UCSD-AML1 (cell line): ENCODE measurements at regions not wholly inside any gene's neighbourhood (a gene's known extent, or its start where the extent isn't known, plus 50 kb on each side); places are given as distances from the start of the nearest gene placed in this dataset.
"Not testable (repeated sequence)": the region's sequence is repeated elsewhere in the genome, so short reads cannot be mapped to it uniquely, and the experiment has no call there.

Source experiments
- DNase-seq: peaks from one replicate; lab custom pipeline; 2025; ENCODE audit not compliant: unreplicated experiment; lab: John Stamatoyannopoulos, UW

DNA sequence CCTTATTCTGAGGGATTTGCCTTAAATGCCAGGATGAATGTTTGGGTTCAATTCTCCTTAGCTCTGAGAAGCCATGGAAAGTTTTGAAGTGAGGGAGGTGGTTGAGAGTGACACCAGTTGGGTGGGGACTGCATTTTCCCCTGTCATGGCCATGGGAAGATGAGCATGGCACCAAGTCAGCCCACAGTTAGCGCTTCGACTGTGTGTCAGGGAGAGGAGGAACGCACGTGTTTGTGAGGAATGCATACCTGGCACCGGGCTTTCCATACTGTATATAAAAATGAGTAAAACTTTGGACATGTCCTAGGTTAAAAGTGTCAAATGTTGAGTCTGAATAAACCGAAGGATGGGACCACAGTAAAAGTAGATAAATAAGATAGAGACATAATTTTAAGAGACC lies 187.5 kb upstream of the KL start:
- no peak for DNase-seq

DNA sequence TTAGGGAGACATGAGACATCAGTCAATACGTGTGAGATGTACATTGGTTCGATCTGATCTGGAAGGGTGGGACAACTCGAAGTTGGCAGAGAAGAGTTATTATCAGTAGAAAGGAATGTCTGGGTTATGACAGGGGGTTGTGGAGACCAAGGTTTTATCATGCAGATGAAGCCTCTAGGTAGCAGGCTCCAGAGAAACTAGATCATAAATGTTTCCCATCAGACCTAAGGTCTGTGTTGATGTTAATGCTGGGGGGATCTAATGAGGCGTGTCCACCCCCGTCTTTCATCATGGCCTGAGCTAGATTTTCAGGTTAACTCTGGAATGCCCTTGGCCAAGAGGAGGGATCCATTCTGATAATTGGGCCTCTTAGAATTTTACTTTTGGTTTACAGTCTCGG lies 187.0 kb upstream of the KL start:
- DNase-seq: no peak

DNA sequence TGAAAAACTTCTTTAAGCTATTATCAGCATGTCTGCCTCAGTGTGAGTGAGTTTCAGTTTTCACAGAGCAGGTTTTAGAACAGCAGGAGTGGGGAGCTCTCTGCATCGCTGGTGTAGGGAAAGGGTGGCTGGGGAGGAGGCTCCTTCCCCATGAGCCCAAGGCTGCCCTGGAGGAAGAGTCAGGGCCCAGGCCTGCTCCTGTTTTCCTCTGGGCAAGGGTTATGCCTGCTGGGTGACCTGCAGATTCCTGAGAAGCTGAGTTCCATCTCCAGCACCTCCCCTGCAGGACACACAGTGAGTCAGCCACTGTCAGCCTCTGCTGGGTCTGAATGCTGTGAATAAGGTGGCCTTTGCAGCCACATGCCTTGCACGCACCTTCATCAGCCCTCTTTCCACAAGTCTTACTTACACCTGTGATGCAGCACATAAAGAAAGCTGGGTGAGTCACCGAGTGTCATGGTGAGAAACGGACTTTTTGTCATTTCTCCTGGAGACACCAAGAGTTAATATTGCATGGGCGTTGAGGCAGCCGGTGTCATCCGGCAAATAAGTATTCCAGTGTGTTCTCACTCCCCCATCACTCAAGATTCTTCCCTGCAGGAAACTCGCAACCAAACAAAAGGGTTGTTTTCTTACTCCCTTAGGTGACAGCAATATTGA lies 186.4 kb upstream of the KL start:
- DNase-seq: no peak

DNA sequence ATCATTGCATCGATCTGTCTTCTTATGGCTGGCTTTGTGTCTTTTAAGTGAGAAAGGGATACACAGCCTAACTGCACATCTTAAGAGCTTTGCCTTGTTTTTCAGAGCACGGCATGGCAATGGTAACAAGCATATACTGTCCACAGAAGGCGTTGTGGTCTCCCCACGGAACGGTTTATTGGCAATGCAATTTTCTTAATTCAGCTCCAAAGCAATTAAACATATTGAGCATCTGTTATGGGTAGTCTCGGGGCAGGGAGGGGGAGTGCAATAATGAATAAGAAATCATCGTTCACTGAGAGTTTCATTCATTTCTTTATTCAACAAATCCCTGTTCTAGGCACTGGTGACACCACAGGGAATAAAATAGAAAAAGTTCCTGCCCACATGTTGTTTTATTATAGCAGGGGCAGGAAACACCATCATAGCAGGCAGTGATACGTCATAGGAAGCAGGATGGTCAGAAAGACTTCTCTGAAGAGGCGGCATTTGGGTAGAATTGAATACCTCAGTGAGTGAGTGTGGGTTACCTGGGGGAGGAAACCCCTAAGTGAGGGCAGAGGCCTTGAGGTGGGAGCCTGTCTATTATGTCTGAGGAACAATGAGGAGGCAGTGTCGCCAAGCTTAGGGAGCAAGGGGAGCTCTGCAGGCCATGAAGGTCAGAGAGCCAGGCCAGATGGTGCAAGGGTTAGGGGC lies 185.7 kb upstream of the KL start:
- no peak for DNase-seq

DNA sequence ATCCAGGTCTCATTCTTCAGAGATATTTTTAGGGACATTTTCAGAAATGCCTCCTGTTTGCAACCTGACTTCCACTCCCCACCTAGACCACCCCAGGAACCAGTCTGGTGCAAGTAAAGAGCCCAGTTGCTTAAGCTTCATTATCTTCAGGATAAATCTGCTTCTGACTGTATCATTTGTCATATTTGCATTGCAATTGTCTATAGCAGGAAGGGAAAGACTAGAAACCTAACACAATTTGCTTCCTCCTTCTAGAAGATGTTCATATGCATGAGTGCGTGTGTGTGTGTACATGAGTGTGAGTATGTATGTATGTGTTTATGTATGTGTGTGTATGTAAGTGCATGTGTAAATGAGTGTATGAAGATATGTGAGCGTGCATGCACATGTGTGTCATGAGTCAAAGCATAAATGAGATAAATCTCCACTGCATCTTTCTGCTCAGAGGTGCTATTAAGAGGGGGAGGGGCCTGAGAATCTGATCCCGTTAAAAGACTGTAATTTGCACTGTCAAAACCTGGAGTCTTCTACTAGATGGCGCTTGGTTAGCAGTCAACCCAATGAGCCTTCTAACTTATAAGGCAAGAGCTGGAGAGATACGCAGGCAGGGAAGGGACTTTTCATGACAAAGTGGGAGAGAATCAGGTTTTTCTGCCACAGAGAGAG lies 178.8 kb upstream of the KL start:
- DNase-seq: no peak

DNA sequence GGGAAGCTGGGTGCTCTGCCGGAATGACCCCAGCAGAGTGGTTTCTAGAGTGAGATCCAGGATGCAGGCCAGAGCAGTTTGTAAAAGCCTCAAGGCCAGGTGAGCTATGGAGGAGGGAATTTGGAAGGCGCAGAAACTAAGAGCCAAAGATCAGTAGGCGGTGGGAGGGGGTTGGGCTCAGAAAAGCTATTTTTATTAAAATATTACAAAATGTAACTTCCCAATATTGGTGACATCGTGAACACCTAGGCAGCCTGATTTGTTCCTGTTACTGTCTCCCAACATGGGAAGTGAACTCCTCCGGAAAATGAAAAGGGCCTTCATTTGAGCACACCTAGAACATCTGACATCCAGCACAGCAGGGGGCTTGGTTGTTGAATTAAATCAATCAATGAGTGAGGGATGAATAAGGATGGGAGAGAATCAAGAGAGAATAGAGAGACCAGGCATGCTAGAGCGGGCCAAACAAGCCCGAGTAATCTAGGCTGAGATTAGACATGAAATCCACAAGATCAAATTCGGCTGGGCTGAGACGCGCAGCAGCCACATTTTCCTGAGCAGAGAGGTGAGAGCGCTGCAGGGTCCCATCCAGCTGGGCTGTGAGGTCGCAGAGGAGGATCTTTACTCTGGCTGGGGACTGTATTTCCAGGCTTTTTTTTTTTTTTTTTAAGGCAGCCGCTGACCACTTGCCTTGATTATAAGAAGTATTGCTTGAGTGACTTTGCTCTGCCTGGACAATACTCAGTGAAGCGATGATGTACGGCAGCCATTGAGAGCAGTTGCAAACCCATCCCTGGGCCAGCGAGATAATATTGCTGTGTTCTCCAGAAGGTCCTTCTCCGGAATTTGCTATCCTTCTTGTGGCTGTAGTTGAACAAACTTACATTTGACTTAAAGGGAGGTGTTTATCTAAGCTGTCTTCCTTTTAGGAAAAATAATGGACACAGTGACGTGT lies 178.0 kb upstream of the KL start:
- no peak for DNase-seq

DNA sequence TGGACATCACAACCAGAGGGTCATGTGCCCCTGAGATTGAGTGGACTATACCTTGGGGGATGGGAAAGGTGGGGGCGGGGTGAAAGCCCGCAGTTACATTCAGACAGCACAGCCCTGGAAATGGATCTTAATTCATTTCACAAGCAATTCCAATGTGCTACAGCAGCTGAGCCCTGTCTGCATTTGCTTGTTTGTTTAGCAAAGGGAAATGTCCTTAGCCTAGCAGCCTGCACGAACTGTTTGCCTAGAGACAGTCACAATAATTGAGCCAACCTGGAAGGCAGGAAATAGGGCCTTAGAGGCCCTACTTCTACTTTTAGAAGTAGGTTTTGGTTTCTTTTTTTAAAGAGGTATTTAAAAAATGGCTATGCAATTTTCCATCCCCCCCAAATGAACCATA lies 177.3 kb upstream of the KL start:
- peak; percentile 19 for DNase-seq

DNA sequence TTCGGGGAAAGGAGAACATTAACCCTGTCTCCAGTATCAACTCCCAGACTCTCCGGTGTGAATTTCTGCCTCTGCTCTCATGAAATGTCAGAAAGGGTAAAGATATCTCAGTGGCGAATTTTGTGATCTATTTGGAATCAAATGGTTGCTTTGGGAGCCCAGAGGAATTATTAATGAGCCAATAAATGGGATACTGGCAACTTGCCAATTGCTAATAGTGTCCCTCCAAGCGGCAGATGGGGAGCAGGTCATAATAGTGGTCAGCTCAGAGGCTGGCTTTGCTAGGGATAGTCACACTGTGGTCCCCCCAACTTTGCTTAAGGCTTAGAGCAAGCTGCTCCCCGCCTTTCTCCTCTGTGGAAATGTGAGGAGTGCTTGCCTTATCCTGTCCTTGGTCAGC lies 176.1 kb upstream of the KL start:
- DNase-seq: no peak

DNA sequence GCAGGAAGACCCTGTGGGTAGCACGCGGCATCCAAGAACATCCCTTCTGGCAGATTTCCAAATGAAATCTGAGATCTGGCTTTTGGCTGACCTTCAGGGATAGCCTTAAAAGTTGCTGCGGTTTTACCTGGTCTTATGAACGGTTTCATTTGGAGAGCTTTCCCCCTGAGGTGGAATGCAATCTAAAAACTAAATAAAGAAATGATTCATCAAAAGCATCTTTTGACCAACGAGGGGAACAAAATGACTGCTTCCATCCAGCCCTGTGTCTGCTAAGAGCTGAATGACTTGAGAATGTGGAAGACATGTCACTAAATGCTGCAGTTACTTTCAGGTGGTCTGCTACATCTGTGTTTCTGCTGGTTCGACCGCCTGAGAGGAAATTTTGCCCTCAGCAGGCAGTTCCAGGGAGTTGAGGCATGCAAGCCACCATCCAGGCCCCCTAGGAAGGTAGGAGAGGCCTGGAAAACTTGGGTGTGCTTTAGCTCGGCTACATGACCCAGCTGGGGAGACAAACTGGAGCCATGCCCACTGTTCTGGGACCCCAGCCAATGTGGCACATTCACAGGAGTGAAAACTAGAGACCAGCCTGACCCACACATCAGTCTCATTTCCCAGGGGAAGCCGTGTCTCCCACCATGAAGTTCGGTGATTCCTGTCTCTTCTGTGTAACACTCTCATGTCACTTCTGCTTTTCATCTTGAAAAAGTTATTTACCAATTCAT lies 175.1 kb upstream of the KL start:
- DNase-seq: no peak

DNA sequence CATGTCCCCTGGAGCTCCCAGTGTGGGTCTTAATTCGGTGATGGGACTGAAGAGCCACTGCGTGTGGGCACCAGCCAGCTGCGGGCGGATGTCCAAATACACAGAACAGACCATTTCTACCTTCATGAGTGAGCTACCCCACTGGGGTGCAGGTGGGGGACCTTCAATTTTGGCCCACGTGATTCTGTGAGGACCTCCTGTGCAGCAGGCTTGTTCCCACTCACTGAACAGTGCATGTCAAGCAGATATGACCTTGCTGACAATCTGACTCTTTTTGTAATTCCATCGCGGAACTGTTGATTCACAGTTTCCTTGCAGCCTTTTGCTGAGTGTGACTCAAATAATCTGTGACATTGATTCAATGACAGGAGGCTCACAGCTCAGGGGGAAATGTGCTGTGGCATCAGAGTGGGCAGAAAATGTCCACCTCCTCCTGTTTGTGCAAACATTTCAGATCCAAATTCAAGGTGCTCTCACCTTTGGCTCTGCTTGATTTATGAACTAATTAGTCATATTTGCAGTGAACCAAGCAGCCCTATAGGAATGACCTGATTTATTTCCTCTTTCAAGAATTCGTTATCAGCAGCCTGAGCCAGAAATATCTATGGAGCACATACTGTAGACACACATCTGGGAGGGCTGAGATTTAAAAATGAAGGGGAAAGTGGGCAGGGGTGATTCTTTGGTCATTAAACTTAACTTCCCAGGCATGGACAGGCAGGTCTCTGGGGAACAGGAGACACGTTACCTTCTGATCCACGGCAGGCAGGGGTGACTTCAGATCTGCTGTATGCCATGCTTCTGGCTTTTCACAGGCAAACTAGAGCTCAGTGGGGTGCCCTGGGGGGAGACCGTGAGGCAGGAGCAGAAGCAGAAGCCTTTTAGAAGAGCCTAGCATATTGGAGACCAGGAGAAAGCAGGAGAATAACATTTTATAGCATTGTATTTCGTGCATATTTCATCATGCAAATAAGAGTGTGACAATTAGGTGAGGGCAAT lies 170.0 kb upstream of the KL start:
- no peak for DNase-seq

DNA sequence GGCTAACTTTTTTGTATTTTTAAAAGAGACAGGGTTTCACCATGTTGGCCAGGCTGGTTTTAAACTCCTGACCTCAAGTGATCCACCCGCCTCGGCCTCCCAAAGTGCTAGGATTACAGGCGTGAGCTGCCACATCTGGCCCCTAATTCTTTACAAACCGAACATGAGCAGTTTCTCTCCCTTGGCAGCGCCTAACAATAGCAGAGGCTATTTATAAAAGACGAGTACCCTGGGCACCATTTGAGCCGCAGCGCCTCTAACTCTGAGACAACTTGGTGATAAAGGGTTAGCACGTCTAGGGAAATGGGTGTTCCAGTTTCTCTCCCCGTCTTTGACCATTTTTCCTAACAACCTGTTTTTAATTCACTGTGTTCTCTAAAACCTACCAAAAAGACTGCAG lies 168.2 kb upstream of the KL start:
- DNase-seq: not testable (repeated sequence)

DNA sequence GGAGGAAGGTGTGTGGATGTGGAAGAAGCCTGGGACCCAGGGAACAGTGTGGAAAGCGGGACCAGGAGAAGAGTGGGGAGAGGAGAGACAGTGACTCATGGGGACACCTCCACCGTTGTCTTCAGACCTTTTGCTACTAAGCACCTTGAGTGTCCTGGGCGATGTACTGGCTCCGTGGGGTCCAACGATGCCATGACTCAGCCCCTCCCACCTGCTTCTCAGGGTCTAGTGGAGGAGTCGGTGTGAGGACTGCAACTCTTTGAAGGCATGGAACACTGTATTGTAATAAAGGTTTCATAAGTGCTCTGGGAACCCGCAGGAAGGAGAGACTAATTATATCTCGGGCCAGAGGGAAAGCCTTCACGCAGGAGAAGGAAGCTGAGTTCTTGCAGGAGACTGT lies 166.9 kb upstream of the KL start:
- no peak for DNase-seq

DNA sequence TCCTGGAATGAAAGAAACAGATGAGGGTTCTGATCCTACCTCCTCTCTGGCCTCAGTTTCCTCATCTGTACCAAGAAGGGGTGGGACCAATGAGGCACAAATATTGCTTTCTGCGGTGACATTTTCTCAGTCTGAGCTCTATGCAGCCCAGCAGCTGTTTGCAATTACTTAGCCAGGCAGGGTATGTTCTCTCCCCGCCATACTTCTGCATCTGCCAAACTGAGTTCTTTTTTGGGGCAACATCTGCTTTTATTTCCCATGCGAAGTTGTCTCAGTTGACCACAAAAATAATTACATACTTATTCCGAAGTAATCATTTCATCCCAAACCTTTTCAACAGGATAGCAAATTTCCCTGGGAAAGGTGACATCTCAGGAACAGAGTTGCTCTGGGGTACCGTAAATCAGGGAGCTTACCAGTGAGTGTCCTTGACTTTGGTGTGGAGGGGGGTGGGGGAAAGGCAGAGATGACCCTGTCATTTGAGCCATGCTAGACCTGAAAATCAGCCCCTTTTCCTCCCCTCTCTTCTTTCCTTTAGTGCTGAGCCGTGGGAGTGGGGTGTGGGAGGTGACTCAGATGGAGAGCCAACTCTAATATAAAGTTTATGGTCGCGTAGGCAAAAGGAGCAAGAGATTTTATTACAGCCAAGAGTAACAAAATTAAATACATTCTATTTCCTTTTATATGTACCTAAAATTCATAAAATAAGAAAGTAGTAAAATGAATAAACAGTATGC lies 165.7 kb upstream of the KL start:
- DNase-seq: no peak

DNA sequence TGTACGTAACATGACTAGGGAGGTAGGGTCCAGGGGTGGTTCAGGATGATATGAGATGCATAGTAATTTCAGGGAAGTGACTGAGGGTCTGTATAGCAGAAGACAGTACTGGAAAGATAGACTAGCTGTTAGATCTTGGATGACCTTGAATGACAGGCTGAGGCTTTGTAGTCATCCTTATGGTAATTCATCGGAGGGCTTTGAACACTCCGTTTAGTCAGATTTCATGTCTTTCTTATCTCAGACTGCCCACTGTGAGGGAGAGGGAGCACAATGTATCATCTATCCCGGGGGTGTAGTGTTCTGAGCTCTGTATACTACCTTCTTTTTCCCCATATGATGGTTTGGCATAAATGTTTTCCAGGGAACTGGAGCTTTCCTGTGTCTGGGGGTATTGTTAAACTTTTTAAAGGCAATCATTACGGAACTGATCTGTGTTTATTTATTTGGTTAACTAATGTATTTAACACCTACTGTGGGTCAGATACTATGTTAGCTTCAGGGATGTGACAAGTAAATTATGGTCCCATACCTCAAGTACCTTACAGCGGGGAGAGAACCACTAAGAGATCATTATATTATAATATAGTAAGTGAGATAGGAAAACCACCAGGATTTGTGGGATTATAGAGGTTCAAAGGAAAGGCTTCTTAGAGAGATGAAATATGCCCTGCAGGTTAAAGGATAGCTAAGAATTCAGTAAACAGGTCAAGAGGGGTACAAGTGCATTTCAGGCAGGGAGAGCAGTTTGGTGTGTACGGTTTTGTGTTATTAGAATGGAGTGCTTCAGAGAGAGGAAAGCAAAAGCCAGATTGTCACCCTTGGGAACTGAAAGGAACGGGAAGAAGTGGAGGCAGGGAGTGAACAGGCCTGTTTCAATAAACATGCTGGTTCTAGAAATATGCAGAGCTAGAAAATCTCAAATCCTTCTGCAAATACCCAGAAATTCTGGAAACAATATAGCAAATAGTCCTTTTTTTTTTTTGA lies 164.8 kb upstream of the KL start:
- no peak for DNase-seq

DNA sequence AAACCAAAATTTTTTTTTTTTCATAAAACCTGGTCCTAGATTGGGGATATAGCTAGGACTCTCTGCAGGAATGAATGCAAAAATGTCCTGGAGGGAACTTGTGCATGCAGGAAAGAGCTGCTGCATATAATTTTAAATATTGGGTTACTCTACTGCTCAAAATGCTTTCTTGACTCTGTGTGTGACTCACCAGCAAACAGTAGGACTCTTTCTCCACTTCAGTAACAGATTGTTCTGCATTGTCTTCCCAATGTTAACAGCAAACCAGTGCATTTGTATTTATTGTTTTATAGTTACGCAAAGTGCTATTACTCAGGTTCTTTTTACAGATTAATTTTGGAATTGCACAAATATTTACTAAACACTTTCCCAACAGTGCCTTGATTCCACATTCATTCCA lies 163.7 kb upstream of the KL start:
- no peak for DNase-seq

DNA sequence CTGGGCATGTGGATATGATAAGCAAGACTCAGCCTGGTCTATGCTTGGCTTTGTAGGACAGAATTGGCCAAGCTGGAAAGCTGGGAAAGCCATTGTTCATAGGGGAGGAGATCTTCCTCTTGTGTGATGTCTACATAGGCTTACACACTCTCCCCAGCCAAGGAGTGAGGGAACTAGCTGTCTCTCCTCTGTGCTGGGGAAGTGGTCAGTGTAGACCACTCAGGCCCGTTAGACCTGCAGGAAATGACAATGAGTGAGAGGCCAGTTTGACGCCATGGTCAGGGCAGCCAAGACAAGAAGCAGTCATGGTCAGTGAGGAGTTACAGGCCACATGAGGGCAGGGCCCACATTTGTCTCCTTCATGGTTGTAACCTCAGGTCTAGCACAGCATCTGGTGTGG lies 159.1 kb upstream of the KL start:
- DNase-seq: no peak

DNA sequence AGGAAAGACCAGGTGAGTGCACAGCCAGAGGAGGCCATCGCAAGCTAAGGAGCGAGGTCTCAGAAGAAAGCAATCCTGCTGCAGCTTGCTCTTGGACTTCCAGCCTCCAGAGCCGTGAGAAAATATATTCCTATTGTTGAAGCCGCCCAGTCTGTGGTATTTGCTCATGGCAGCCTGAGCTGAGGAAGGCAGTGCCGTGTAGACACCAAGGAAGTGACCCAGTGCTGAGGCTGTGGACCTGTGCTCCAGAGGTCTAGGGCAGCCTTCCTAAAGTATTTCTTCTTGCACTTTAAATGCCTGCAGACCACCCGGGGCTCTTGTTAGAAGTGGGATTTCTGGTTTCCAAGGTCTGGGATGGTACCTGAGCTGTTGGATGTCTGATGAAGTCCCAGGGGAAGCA lies 158.5 kb upstream of the KL start:
- DNase-seq: no peak
